HG03103 (cell line): ENCODE measurements at regions not wholly inside any gene's neighbourhood (a gene's known extent, or its start where the extent isn't known, plus 50 kb on each side); places are given as distances from the start of the nearest gene placed in this dataset.
"Not testable (repeated sequence)": the region's sequence is repeated elsewhere in the genome, so short reads cannot be mapped to it uniquely, and the experiment has no call there.

Experiments used
- ATAC-seq: cut with Tn5 transposase; IDR thresholded peaks from one replicate; pipeline ENCODE4 v1.9.1; 2021; ENCODE audit warnings: low read depth; ENCODE audit not compliant: unreplicated experiment

GRCh38 chr1:229710746-229711145 is 84.7 kb downstream of the URB2 start:
- ATAC-seq: no peak

GRCh38 chr1:229714306-229714705 is 88.3 kb downstream of the URB2 start:
- no peak for ATAC-seq

DNA sequence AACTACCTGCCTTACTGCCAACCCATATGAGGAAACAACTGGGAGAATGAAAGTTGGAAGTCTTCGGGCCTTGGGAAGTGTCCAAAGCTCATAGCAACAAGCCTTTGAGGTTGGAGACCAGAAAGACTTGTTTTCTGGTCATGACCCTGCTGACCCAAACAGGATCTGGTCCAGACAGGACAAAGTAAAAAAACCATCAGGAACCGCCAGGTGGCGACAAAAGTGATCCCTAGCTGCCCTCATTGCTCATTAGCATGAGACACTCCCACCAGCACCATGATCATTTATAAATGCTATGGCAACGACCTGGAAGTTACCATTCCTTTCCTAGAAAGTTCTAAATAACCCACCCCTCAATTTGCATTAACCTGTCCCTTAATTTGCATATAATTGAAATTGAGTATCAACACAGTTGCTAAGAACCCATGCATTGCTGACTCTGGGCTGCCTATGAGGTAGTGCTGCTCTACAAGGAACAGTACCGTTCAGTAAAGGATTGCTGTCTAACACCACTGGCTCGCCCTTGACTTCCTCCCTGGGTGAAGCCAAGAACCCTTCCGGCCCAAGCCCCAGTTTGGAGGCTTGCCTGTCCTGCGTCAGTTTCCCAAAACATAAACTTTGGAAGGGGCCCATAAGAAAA is 89.0 kb downstream of the URB2 start:
- ATAC-seq: peak; percentile 60

GRCh38 chr1:229716069-229716468 is 90.0 kb downstream of the URB2 start:
- ATAC-seq: no peak

GRCh38 chr1:229716704-229717103 is 90.7 kb downstream of the URB2 start:
- no peak for ATAC-seq

GRCh38 chr1:229717786-229718576 is 91.9 kb downstream of the URB2 start:
- ATAC-seq: no peak

GRCh38 chr1:229726061-229726460 is 100.0 kb downstream of the URB2 start:
- no peak for ATAC-seq

DNA sequence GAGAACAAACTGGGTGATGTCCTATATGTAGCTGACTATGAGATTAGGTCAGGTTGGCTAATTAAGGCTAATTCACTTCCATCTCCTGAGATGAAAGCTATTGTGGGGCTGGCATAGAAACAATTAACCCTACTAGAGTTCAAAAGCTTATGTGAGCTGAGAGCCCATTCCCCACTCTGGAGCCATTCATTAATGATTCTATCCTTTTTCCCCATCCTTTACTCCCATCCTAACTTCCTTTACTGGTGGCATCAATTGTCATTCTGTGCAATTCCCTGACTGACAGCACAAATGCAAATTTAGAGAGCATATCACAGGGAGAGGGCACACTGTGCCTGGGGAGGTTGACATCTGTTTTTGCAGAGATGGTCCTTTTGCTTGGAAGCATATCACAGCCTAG is 103.9 kb downstream of the URB2 start:
- ATAC-seq: no peak

GRCh38 chr1:229730573-229730972 is 104.5 kb downstream of the URB2 start:
- no peak for ATAC-seq

DNA sequence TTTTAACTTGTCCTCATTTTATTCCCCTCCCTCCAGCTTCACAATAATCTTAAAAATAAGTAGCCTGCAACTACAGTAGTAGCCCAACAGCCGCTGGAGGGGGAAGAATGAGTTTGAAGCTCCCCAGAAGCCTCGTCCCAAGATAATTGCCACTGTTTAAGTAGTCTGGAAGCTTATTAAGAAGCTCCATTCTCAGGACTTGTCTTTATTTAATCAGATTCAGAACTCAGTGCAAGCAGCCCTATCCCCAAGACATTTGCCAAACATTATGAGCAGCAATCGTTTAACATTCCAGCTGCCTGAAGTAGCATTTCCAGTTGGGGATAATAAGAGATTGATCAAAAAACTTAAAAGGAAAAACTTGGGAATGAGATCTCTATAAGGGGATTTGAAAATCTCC is 106.0 kb downstream of the URB2 start:
- no peak for ATAC-seq

GRCh38 chr1:229736376-229736775 is 110.3 kb downstream of the URB2 start:
- no peak for ATAC-seq

GRCh38 chr1:229742614-229743013 is 116.6 kb downstream of the URB2 start:
- ATAC-seq: not testable (repeated sequence)

DNA sequence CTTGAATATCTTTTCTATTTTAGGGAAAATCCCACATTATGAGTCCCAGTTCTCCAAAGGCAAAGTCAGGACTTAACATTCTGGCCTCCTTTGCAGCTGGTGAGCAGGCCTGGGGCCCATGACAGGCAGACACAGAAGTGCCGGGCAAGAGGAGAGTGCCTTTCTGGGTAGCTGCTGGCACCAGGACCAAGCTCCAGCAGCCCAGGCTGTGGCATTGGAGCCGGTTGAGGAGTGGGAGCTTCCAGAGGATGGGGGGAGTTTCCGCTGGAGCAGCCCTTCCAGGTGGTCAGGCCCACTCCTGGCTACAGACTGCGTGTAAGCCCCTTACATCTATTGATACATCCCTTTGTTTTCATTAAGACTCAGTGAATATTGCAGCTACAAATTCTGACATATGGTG is 123.9 kb downstream of the URB2 start:
- no peak for ATAC-seq

- ATAC-seq: no peak
Measured at GRCh38 chr1:229751610-229752009, 125.6 kb downstream of the URB2 start.

DNA sequence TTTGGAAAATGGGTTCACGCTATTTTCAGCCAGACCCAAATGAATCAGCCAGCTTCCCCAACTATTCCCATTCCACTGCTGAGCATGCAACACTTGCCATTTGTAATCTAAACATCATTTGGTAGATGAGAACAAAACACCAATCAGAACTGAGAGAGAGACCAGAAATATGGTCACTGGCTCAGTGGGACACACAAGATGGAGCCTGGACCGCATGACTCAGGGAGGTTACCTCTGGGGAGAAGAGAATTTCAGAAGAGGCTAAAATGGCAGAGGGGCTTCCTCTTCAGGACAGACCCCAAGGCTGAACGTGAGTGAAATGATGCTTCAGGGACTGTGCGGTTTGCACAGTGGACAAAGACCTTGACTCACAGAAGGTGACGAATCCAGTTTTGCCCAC is 126.6 kb downstream of the URB2 start:
- no peak for ATAC-seq

DNA sequence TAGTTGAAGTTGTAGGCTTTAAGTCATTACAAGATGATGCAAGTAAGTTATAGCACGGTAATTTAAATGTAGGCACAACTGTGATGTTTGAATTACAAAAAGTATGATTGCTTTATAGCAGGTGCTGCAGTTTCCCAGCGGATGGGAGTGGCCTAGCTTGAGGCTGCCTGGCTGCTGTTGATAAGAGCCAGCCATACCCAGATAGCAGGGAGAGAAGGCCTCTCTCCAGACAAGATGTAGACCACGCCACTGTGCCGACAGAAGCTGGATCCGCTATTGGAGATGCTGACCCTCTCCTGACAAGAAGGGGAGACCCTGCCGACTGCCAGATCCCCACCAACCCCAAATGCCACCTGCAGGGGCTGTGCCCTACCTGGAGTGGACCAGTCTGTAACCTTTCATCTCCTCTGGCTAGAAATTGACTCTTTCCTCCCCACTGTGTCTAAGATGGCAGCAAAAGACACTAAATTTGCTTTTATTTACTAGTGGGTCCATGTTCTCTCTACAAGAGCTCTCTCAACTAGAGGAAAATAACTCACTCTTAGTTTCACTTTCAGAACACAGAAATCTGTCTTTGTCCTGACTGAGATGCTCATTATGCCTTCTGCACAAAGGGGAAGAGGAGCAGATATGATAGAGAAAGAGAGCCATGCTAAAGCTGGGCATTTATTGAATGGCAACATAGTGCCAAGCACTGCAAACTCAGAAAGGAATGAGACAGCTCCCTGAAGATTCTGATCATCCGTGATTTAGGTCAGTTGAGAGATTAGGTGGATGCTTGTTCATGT is 127.9 kb downstream of the URB2 start:
- no peak for ATAC-seq

DNA sequence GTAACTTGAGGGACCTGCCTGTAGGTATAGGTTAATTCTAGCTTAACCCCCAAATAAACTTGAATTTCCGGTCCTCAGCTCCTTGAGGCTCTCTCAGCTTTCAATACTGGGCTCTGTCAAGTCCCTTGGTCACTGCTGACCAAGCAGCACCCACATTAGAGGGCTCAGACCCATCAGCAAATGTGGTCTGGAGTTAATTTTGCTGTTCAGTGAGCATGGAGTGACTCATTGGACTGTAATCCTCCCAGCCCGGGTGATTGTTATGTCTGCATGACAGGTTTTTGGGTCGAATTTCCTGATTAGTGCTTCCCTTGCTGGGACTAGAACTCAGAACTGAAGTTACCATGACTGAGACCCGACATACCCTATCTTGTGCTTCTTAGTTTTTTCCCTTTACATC is 130.6 kb downstream of the URB2 start:
- no peak for ATAC-seq

DNA sequence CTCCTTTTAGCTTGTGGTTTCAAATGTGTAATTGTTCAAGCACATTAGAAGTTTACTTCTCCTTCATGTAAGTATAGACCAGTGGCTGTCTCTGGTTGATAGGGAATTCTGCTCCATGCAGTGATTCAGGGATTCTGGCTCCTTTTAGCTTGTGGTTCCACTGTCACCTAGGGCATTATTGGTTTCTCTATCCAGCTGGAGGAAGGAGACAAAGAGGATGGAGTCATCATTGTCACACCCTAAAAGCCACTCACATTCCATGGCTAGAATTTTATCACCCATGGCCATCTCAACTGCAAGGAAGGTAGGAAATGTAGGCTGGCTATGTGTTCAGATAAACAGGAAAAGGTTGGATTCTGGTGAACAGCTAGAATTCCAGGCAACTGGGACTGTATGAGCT is 131.2 kb downstream of the URB2 start:
- ATAC-seq: no peak

DNA sequence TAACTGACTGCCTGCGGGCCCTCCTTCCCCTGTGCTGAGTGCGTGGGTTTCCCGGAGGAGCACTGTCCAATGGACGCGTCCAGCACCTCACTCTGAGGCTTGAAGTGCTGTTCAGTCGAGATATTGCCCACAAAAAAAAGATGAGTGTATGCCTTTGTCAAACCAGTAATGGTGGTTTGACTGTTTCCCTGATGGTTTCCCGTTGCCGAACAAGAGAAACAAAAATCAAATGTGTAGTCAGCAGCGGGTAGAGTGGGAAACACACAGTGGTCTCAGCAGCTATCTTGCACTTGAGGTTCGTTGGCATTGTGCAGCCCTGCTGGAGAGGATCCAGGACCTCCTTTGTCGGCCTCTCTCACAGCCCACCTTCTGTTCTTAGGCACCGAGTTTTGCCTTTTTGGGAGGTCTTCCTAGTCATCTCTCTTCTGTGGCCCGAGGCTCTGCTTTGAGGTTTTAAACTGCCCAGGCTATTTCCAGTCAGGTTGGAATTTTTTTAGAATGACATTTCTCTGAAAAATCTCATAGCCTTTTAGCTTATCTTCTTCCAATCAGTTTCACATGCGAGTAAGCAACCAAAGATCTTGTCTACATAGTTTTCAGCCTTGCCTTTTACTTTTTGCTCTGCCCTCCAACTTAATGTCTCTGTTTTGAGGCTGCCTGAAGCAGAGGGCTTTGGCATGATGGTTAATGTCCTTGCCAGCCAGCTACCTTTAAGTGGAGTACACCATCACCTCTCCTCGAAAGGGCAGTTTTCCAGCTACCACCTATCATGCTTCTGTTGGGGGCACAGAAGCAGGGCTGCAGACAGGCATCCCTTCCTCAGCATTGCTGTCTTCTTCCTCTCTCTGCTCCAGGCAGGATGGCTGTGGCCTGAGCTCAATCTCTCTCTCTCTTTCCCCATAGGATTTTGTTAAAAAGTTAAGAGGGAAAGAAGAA is 132.3 kb downstream of the URB2 start:
- ATAC-seq: no peak

- ATAC-seq: no peak
Measured at GRCh38 chr1:229759037-229759435, 133.0 kb downstream of the URB2 start.
